Astrocyte of the spinal cord (primary cell): ENCODE measurements at regions not wholly inside any gene's neighbourhood (a gene's known extent, or its start where the extent isn't known, plus 50 kb on each side); places are given as distances from the start of the nearest gene placed in this dataset.

ENCODE experiments used
- DNase-seq: peaks from one replicate; pipeline ENCODE4 v3.0.0; 2011; ENCODE audit warnings: low read depth, low spot score
- H3K4me3 ChIP-seq: 2 replicates; pipeline ENCODE4 v1.5.1; 2011; ENCODE audit warnings: low read depth, mild to moderate bottlenecking, low read length, moderate library complexity
- in situ Hi-C: cut with HindIII; loops from 2 replicates; pipeline ENCODE4 v1.10.0; 2017; ENCODE audit warnings: low sequenced_read_pairs
- TF ChIP-seq, protein P1 (sequence below): IDR thresholded peaks from 2 replicates; pipeline ENCODE4 v1.5.1; 2012; ENCODE audit warnings: low read depth, mild to moderate bottlenecking, low read length, inconsistent platforms

DNA sequence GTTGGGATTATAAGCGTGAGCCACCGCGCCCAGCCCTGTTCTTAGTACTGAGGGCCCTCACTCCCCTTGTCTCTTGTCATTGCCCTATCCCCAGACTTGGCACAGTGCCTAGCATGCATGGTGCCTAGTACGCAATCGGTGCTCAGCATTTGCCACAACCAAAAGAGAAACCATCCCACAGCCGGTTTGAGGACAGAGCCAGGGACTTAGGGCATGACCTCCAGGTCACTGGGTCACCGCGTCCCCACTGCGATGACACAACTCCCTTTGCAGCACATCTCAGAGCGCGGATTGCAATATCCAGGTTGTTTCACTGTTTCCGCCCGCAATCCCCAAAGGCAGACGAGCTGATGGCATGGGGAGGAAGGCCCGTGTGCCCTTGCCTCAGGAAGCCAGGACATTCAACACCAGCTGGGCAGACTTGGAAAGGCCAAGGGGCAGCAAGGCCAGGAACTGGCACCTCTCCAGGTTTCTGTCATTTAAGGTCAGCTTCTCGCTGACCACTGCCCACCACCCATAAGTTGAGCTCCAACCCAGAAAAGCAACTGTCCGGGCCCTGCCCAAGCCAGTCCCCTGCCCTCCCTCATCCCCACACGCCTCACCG is 274.5 kb downstream of the MRTFB start:
- H3K4me3 ChIP-seq, result no peak overlapping the region
- in situ Hi-C loops, result no loop called here
- TF ChIP-seq, protein P1, sequence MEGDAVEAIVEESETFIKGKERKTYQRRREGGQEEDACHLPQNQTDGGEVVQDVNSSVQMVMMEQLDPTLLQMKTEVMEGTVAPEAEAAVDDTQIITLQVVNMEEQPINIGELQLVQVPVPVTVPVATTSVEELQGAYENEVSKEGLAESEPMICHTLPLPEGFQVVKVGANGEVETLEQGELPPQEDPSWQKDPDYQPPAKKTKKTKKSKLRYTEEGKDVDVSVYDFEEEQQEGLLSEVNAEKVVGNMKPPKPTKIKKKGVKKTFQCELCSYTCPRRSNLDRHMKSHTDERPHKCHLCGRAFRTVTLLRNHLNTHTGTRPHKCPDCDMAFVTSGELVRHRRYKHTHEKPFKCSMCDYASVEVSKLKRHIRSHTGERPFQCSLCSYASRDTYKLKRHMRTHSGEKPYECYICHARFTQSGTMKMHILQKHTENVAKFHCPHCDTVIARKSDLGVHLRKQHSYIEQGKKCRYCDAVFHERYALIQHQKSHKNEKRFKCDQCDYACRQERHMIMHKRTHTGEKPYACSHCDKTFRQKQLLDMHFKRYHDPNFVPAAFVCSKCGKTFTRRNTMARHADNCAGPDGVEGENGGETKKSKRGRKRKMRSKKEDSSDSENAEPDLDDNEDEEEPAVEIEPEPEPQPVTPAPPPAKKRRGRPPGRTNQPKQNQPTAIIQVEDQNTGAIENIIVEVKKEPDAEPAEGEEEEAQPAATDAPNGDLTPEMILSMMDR, result no peak
- DNase-seq, result no peak

- in situ Hi-C loops, result no loop called here
These were observed 273.8 kb downstream of the MRTFB start for GRCh38 chr16:14344945-14345344.

DNA sequence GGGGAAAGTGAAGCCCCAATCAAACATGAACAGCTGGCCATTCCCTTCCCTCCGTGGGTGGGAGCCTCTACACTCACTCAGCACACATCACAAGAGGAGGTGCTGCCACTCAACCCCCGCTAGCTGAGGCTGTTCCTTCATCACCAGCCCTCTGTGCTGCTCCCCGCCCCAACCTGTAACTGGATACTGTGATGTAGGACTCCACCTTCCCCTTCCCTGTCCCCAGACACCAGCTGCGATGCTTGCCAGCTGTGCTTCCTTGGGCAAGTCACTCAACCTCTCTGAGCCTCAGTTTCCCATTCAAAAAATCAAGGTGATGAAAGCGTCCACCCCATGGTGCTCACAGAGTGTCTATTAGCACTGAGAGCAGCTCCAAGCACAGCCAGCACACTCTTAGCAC is 273.2 kb downstream of the MRTFB start:
- H3K4me3 ChIP-seq, result no peak overlapping the region
- in situ Hi-C loops, result no loop called here
- TF ChIP-seq, protein P1, result no peak
- no peak for DNase-seq

More at GRCh38 chr16:14344945-14345344, 273.8 kb downstream of the MRTFB start:
- no peak for DNase-seq
- TF ChIP-seq, protein P1, result no peak
- no peak overlapping the region for H3K4me3 ChIP-seq

DNA sequence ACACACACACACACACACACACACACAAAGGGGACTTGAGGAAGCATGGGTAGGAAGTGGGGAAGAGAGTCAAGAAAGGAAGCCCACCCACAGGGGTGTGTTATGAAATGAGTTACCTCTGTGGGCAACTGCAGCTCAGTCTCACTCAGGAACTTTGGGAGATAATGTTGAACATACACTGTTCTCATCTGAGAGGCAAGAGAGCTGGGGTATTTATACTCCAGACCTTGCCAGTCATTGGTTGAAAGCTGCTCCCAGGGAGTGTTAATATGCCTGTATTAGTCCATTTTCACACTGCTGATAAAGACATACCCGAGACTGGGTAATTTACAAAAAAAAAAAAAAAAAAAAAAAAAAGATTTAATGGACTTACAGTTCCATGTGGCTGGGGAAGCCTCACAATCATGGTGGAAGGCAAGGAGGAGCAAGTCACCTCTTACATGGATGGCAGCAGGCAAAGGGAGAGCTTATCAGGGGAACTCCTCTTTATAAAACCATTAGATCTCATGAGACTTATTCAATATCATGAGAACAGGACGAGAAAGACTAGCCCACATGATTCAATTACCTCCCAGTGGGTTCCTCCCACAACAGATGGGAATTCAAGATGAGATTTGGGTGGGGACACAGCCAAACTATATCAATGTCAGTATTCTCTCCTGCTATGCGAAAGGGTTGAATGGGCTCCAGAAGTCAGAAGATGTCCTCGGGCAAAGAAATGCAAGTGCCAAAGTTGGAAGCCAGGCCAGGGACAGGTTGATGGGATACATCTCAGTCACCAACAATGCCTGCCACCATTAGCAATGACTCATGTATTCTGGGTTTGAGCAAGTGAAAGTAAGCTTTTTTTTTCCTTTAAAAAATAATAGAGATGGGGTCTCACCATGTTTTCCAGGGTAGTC is 270.5 kb downstream of the MRTFB start:
- in situ Hi-C loops, result no loop called here
- no peak for DNase-seq
- TF ChIP-seq, protein P1, result no peak
- H3K4me3 ChIP-seq, result no peak overlapping the region

- in situ Hi-C loops, result no loop called here
- TF ChIP-seq, protein P1, result no peak
- DNase-seq, result no peak
- no peak overlapping the region for H3K4me3 ChIP-seq
These were observed 268.6 kb downstream of the MRTFB start for GRCh38 chr16:14339694-14340093.

- in situ Hi-C loops, result no loop called here
- TF ChIP-seq, protein P1, result no peak
- no peak for DNase-seq
- no peak overlapping the region for H3K4me3 ChIP-seq
These were observed 267.9 kb downstream of the MRTFB start for GRCh38 chr16:14338969-14339368.
